Skeletal muscle tissue (tissue), 3 donors: ENCODE measurements at regions not wholly inside any gene's neighbourhood (a gene's known extent, or its start where the extent isn't known, plus 50 kb on each side); places are given as distances from the start of the nearest gene placed in this dataset.

ENCODE experiments used
- H3K27ac ChIP-seq: one replicate; pipeline ENCODE4 v1.7.0; 2013; ENCODE audit warnings: mild to moderate bottlenecking, low read depth, low read length, inconsistent platforms
- H3K27me3 ChIP-seq, 3 donors: one replicate each; pipeline ENCODE4 v1.7.0; 2013; ENCODE audit warnings: low read length in 3 of 3; ENCODE audit not compliant: control insufficient read depth in 3 of 3, insufficient read depth in 3 of 3
- H3K36me3 ChIP-seq, 3 donors: one replicate each; pipeline ENCODE4 v1.7.0; 2013; ENCODE audit warnings: low read length in 3 of 3; ENCODE audit not compliant: control insufficient read depth in 3 of 3, insufficient read depth in 3 of 3
- H3K4me1 ChIP-seq, 3 donors: one replicate each; pipeline ENCODE4 v1.7.0; 2013; ENCODE audit warnings: low read length in 3 of 3, mild to moderate bottlenecking in 3 of 3; ENCODE audit not compliant: control insufficient read depth in 3 of 3, insufficient read depth in 3 of 3
- H3K4me3 ChIP-seq, 3 donors: one replicate each; pipeline ENCODE4 v1.7.0; 2013; ENCODE audit warnings: low read length in 3 of 3
- H3K9ac ChIP-seq, 3 donors: one replicate each; pipeline ENCODE4 v1.7.0; 2013; ENCODE audit warnings: low read length in 3 of 3, mild to moderate bottlenecking in 3 of 3, moderate library complexity in 2 of 3, low read depth in 1 of 3
- H3K9me3 ChIP-seq, 3 donors: one replicate each; pipeline ENCODE4 v1.7.0; 2013; ENCODE audit warnings: low read length in 3 of 3; ENCODE audit not compliant: control insufficient read depth in 3 of 3
- donor health status: Osteomylitis.

- no peak overlapping the region for H3K27ac ChIP-seq
- no peak overlapping the region for H3K9ac ChIP-seq
- no peaks in the 10 kb centered on the region for H3K36me3 ChIP-seq
- no peaks in the 10 kb centered on the region for H3K9me3 ChIP-seq
- no peaks in the 10 kb centered on the region for H3K4me1 ChIP-seq
- no peaks in the 10 kb centered on the region for H3K27me3 ChIP-seq
- no peak overlapping the region for H3K4me3 ChIP-seq
Observed at GRCh38 chr5:35302544-35302943, 72.3 kb upstream of the PRLR start.

- Histone ChIP-seq H3K9ac (no peak overlapping the region), H3K4me3 (no peak overlapping the region), H3K9me3 (no peaks in the 10 kb centered on the region), H3K36me3 (no peaks in the 10 kb centered on the region), H3K27me3 (no peaks in the 10 kb centered on the region), H3K27ac (no peak overlapping the region), H3K4me1 (no peaks in the 10 kb centered on the region)
Observed at GRCh38 chr5:35297755-35298154, 67.5 kb upstream of the PRLR start.

GRCh38 chr5:35294976-35295375 is 64.7 kb upstream of the PRLR start:
- Histone ChIP-seq H3K9ac (no peak overlapping the region), H3K9me3 (no peaks in the 10 kb centered on the region), H3K36me3 (no peaks in the 10 kb centered on the region), H3K4me3 (no peak overlapping the region), H3K27me3 (no peaks in the 10 kb centered on the region), H3K4me1 (no peaks in the 10 kb centered on the region), H3K27ac (no peak overlapping the region)

GRCh38 chr5:35294017-35294416 is 63.7 kb upstream of the PRLR start:
- Histone ChIP-seq H3K9me3 (no peaks in the 10 kb centered on the region), H3K9ac (no peak overlapping the region), H3K4me3 (no peak overlapping the region), H3K36me3 (no peaks in the 10 kb centered on the region), H3K27me3 (no peaks in the 10 kb centered on the region), H3K27ac (no peak overlapping the region), H3K4me1 (no peaks in the 10 kb centered on the region)

- Histone ChIP-seq H3K9me3 (no peaks in the 10 kb centered on the region), H3K27ac (no peak overlapping the region)
Observed at GRCh38 chr5:35285435-35285834, 55.1 kb upstream of the PRLR start.

GRCh38 chr5:35285011-35285410 is 54.7 kb upstream of the PRLR start:
- Histone ChIP-seq H3K27me3 (no peaks in the 10 kb centered on the region), H3K36me3 (no peaks in the 10 kb centered on the region), H3K4me3 (no peak overlapping the region), H3K27ac (no peak overlapping the region), H3K9me3 (no peaks in the 10 kb centered on the region), H3K9ac (no peak overlapping the region), H3K4me1 (no peaks in the 10 kb centered on the region)

More at GRCh38 chr5:35285435-35285834, 55.1 kb upstream of the PRLR start:
- H3K4me1 ChIP-seq, result no peaks in the 10 kb centered on the region
- no peaks in the 10 kb centered on the region for H3K27me3 ChIP-seq
- no peak overlapping the region for H3K9ac ChIP-seq
- H3K36me3 ChIP-seq, result no peaks in the 10 kb centered on the region
- no peak overlapping the region for H3K4me3 ChIP-seq

- H3K9me3 ChIP-seq, result no peaks in the 10 kb centered on the region
- H3K27ac ChIP-seq, result no peak overlapping the region
- H3K4me3 ChIP-seq, result no peak overlapping the region
- H3K36me3 ChIP-seq, result no peaks in the 10 kb centered on the region
- H3K27me3 ChIP-seq, result no peaks in the 10 kb centered on the region
- no peak overlapping the region for H3K9ac ChIP-seq
- H3K4me1 ChIP-seq, result no peaks in the 10 kb centered on the region
Observed at GRCh38 chr5:35284364-35284763, 54.1 kb upstream of the PRLR start.

- Histone ChIP-seq H3K4me3 (no peak overlapping the region), H3K27ac (no peak overlapping the region)
Observed at GRCh38 chr5:35282810-35283209, 52.5 kb upstream of the PRLR start.

GRCh38 chr5:35281613-35282012 is 51.3 kb upstream of the PRLR start:
- Histone ChIP-seq H3K4me3 (no peak overlapping the region), H3K27me3 (no peaks in the 10 kb centered on the region), H3K9me3 (no peaks in the 10 kb centered on the region), H3K27ac (no peak overlapping the region), H3K4me1 (no peaks in the 10 kb centered on the region), H3K9ac (no peak overlapping the region), H3K36me3 (no peaks in the 10 kb centered on the region)

More at GRCh38 chr5:35282810-35283209, 52.5 kb upstream of the PRLR start:
- H3K36me3 ChIP-seq, result no peaks in the 10 kb centered on the region
- H3K9me3 ChIP-seq, result no peaks in the 10 kb centered on the region
- no peak overlapping the region for H3K9ac ChIP-seq
- no peaks in the 10 kb centered on the region for H3K27me3 ChIP-seq
- no peaks in the 10 kb centered on the region for H3K4me1 ChIP-seq
